Upper lobe of left lung (tissue), 4 donors: ENCODE measurements at regions not wholly inside any gene's neighbourhood (a gene's known extent, or its start where the extent isn't known, plus 50 kb on each side); places are given as distances from the start of the nearest gene placed in this dataset.

ENCODE experiments used
- CTCF ChIP-seq, 6 experiments: fragments of 450-650 bp in 4 of 6; fragments of 200-600 bp in 2 of 6; sonication (generic) in 2 of 6; IDR thresholded peaks; one replicate each; pipeline ENCODE4 v1.5.1; 2016 to 2019; ENCODE audit warnings: antibody characterized with exemption in 6 of 6
- EP300 ChIP-seq, 4 donors: sonication (generic); formaldehyde crosslinking; IDR thresholded peaks; one replicate each; pipeline ENCODE4 v1.5.1; 2017; ENCODE audit warnings: antibody characterized with exemption in 4 of 4, control low read depth in 2 of 4
- POLR2A ChIP-seq, 4 donors: fragments of 450-650 bp; IDR thresholded peaks; one replicate each; pipeline ENCODE4 v1.5.1; 2016 to 2017; ENCODE audit warnings: antibody characterized with exemption in 4 of 4, mild to moderate bottlenecking in 2 of 4
- POLR2AphosphoS5 ChIP-seq, 2 donors: sonication (generic); formaldehyde crosslinking; IDR thresholded peaks; one replicate each; pipeline ENCODE4 v1.5.1; 2017; ENCODE audit warnings: antibody characterized with exemption in 2 of 2

- TF ChIP-seq POLR2AphosphoS5 (IDR thresholded peaks at IDR 0.05), result no peak
- TF ChIP-seq POLR2A (IDR thresholded peaks at IDR 0.05), result no peak
- no peak for TF ChIP-seq CTCF (IDR thresholded peaks at IDR 0.05)
- no peak for TF ChIP-seq EP300 (IDR thresholded peaks at IDR 0.05)
Measured at GRCh38 chr6:129766959-129767728, 57.2 kb upstream of the ARHGAP18 start.
